ENCODE measurements at regions not wholly inside any gene's neighbourhood (a gene's known extent, or its start where the extent isn't known, plus 50 kb on each side); places are given as distances from the start of the nearest gene placed in this dataset.

GRCh38 chr9:11417782-11418181 is 805.0 kb upstream of the PTPRD start:
- no peak overlapping the region for H3K27ac ChIP-seq (ENCODE audit: low read length)
- no peak for TF ChIP-seq TCF7L2 (IDR thresholded peaks at IDR 0.05; ENCODE audit: low read depth, low read length)
- no peak for TF ChIP-seq REST (IDR thresholded peaks at IDR 0.05; ENCODE audit: insufficient read depth in 1 of 2, low read depth in 2 of 2, low read length in 1 of 2)
- TF ChIP-seq CTCF (IDR thresholded peaks at IDR 0.05): no peak
- TF ChIP-seq SIN3A (IDR thresholded peaks at IDR 0.05; ENCODE audit: borderline replicate concordance, insufficient read depth, low read depth, low read length): no peak
- no peak for TF ChIP-seq POLR2AphosphoS5 (IDR thresholded peaks at IDR 0.05; ENCODE audit: low read depth, low read length)
- no peaks in the 10 kb centered on the region for H3K4me1 ChIP-seq (ENCODE audit: control insufficient read depth, insufficient read depth, low read length)
- in situ Hi-C loops (cut with HindIII; ENCODE audit: low pct_unique_long_range_greater_than_20kb, low sequenced_read_pairs) (no loop called here), intact Hi-C loops (cut with micrococcal nuclease; ENCODE audit: unreplicated experiment) (no loop called here)
- no peak overlapping the region for H3K4me3 ChIP-seq (ENCODE audit: low read depth in 2 of 2, low read length in 2 of 2)
- H3K9me3 ChIP-seq (ENCODE audit: control insufficient read depth, insufficient read depth, low read depth, low read length): no peaks in the 10 kb centered on the region
- no peaks in the 10 kb centered on the region for H3K36me3 ChIP-seq (ENCODE audit: control insufficient read depth, insufficient read depth, low read length)
- CTCF ChIA-PET: no interaction called here
- no peak for DNase-seq (ENCODE audit: low read depth, low spot score)
- POLR2A ChIA-PET: no interaction called here
- no peak for ATAC-seq
- no TSS peak for BruUV-seq (replicated peaks)
- H3K27me3 ChIP-seq (ENCODE audit: control insufficient read depth, insufficient read depth, low read length): no peaks in the 10 kb centered on the region

- CTCF ChIA-PET: no interaction called here
- no peak for ATAC-seq
- H3K9me3 ChIP-seq (ENCODE audit: control insufficient read depth, insufficient read depth, low read depth, low read length): no peaks in the 10 kb centered on the region
- no TSS peak for BruUV-seq (replicated peaks)
- H3K27ac ChIP-seq (ENCODE audit: low read length): no peak overlapping the region
- no peaks in the 10 kb centered on the region for H3K4me1 ChIP-seq (ENCODE audit: control insufficient read depth, insufficient read depth, low read length)
- H3K27me3 ChIP-seq (ENCODE audit: control insufficient read depth, insufficient read depth, low read length): no peaks in the 10 kb centered on the region
- DNase-seq (ENCODE audit: low read depth, low spot score): no peak
- in situ Hi-C loops (cut with HindIII; ENCODE audit: low pct_unique_long_range_greater_than_20kb, low sequenced_read_pairs) (no loop called here), intact Hi-C loops (cut with micrococcal nuclease; ENCODE audit: unreplicated experiment) (no loop called here)
- TF ChIP-seq SIN3A (IDR thresholded peaks at IDR 0.05; ENCODE audit: borderline replicate concordance, insufficient read depth, low read depth, low read length) (no peak), CTCF (IDR thresholded peaks at IDR 0.05) (no peak), POLR2AphosphoS5 (IDR thresholded peaks at IDR 0.05; ENCODE audit: low read depth, low read length) (no peak), TCF7L2 (IDR thresholded peaks at IDR 0.05; ENCODE audit: low read depth, low read length) (no peak), REST (IDR thresholded peaks at IDR 0.05; ENCODE audit: insufficient read depth in 1 of 2, low read depth in 2 of 2, low read length in 1 of 2) (no peak)
- POLR2A ChIA-PET: no interaction called here
- H3K36me3 ChIP-seq (ENCODE audit: control insufficient read depth, insufficient read depth, low read length): no peaks in the 10 kb centered on the region
- no peak overlapping the region for H3K4me3 ChIP-seq (ENCODE audit: low read depth in 2 of 2, low read length in 2 of 2)
These were observed 818.7 kb upstream of the PTPRD start for GRCh38 chr9:11431490-11431889.

All from Panc1 (cell line).